Esophagus squamous epithelium (tissue), 4 donors: ENCODE measurements at regions not wholly inside any gene's neighbourhood (a gene's known extent, or its start where the extent isn't known, plus 50 kb on each side); places are given as distances from the start of the nearest gene placed in this dataset.

Source experiments
- CTCF ChIP-seq, 6 experiments: fragments of 450-650 bp in 4 of 6; fragments of 200-600 bp in 2 of 6; sonication (generic) in 2 of 6; IDR thresholded peaks; one replicate each; pipeline ENCODE4 v1.5.1; 2016 to 2019; ENCODE audit warnings: antibody characterized with exemption in 6 of 6, mild to moderate bottlenecking in 4 of 6, moderate library complexity in 4 of 6
- POLR2A ChIP-seq, 4 donors: fragments of 450-650 bp; IDR thresholded peaks; one replicate each; pipeline ENCODE4 v1.6.1; 2017; ENCODE audit warnings: antibody characterized with exemption in 4 of 4, mild to moderate bottlenecking in 4 of 4, moderate library complexity in 3 of 4

- TF ChIP-seq POLR2A (IDR thresholded peaks at IDR 0.05) (no peak), CTCF (IDR thresholded peaks at IDR 0.05) (no peak)
Measured at GRCh38 chr6:22146678-22146930, 150.2 kb downstream of the PRL start.
